ENCODE measurements at regions not wholly inside any gene's neighbourhood (a gene's known extent, or its start where the extent isn't known, plus 50 kb on each side); places are given as distances from the start of the nearest gene placed in this dataset.

DNA sequence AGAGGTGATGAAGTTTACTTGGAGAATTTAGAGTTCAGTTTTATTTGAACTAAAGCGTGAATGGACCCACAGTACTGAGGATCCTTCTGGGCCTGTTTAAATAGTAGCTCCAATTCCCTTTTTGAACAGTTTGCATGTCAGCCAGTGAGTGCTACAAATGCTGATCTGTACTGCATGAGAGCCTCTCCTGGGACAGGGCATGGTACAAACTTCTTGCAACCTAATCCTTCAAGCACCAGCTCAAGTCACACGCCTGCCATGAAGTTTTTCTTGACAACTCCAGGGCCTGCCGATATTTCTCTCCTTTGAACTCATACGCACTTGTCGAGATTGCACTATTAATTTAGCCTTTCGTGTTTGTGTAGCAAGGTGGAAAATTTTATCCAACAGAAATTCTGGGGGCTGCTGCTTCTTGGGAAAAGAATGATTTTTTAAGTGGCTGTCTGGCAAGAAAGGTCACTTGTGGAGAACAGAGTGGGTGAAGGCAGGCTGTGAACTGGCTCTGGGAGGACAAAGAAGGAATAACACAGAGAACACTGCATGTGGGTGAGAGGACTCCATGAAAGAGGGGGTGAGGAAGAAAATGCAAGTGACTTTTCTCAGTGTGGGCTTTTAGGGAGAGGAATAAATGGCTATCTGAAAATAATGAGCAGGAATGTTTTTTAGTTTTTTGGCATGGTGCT is 192.5 kb downstream of the NDFIP2 start:
- TF ChIP-seq BHLHE40 (IDR thresholded peaks at IDR 0.05; ENCODE audit: borderline replicate concordance) (no peak), TARDBP (IDR thresholded peaks at IDR 0.05) (no peak), SUZ12 (IDR thresholded peaks at IDR 0.05) (no peak), CTBP1 (IDR thresholded peaks at IDR 0.05; ENCODE audit: borderline replicate concordance) (no peak), FOXM1 (IDR thresholded peaks at IDR 0.05; ENCODE audit: borderline replicate concordance) (no peak)
